ENCODE measurements at regions not wholly inside any gene's neighbourhood (a gene's known extent, or its start where the extent isn't known, plus 50 kb on each side); places are given as distances from the start of the nearest gene placed in this dataset.

DNA sequence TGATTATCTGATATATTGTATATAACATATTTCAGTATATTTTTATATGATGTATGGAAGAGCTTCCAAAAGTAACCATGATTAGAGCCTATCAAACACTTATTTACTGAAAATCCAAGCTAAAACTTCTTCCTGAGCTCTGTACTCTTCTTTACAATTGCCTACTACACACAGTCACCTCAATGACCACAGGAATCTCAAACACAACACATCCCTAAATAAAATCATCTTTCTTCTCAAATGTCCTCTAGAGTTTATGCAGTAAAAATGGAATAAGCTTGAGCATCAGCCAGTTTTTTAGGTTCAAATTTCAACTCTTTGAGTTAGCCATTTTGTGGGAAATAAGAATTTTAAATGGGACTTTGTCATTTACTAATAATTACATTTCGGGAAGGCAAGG is 102.6 kb upstream of the FNDC3A start:
- Mint-ChIP-seq H3K4me3 (no peak overlapping the region), H3K27me3 (peaks cover 6% of the 10 kb centered on the region), H3K9me3 (no peaks in the 10 kb centered on the region), H3K27ac (no peak overlapping the region), H3K36me3 (ENCODE audit: low read depth) (no peaks in the 10 kb centered on the region), H3K4me1 (no peaks in the 10 kb centered on the region)
- intact Hi-C loops (cut with micrococcal nuclease): no loop called here
- ChIA-PET CTCF (no interaction called here), POLR2A (no interaction called here)
- ATAC-seq (ENCODE audit: low read depth) (no peak), DNase-seq (no peak)
- TF ChIP-seq, protein P1, sequence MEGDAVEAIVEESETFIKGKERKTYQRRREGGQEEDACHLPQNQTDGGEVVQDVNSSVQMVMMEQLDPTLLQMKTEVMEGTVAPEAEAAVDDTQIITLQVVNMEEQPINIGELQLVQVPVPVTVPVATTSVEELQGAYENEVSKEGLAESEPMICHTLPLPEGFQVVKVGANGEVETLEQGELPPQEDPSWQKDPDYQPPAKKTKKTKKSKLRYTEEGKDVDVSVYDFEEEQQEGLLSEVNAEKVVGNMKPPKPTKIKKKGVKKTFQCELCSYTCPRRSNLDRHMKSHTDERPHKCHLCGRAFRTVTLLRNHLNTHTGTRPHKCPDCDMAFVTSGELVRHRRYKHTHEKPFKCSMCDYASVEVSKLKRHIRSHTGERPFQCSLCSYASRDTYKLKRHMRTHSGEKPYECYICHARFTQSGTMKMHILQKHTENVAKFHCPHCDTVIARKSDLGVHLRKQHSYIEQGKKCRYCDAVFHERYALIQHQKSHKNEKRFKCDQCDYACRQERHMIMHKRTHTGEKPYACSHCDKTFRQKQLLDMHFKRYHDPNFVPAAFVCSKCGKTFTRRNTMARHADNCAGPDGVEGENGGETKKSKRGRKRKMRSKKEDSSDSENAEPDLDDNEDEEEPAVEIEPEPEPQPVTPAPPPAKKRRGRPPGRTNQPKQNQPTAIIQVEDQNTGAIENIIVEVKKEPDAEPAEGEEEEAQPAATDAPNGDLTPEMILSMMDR (IDR thresholded peaks at IDR 0.05): no peak

DNA sequence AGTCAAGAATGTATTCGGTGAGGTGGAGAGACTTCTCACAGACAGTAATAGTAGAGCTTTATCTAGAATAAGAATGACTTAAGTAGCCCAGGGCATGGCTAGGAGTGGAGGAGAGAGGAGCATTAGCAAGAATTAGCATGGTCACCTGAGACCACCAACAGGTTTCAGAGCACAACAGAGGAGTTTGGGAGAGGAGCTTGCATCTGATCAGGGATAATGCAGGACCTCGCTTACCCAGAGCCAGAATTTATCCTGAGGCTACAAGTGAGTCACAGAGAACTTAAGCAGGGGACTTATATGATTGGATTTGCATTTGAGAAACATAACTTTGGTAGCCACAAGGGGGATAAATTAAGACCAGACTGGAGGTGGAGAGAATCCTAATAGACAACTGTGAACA is 102.1 kb upstream of the FNDC3A start:
- no peak overlapping the region for H3K27ac Mint-ChIP-seq
- intact Hi-C loops (cut with micrococcal nuclease): no loop called here
- no peaks in the 10 kb centered on the region for H3K9me3 Mint-ChIP-seq
- H3K4me3 Mint-ChIP-seq: no peak overlapping the region
- no peaks in the 10 kb centered on the region for H3K4me1 Mint-ChIP-seq
- TF ChIP-seq, protein P1 (IDR thresholded peaks at IDR 0.05): no peak
- DNase-seq (no peak), ATAC-seq (ENCODE audit: low read depth) (no peak)
- ChIA-PET CTCF (no interaction called here), POLR2A (no interaction called here)
- peaks cover 6% of the 10 kb centered on the region for H3K27me3 Mint-ChIP-seq
- H3K36me3 Mint-ChIP-seq (ENCODE audit: low read depth): no peaks in the 10 kb centered on the region

DNA sequence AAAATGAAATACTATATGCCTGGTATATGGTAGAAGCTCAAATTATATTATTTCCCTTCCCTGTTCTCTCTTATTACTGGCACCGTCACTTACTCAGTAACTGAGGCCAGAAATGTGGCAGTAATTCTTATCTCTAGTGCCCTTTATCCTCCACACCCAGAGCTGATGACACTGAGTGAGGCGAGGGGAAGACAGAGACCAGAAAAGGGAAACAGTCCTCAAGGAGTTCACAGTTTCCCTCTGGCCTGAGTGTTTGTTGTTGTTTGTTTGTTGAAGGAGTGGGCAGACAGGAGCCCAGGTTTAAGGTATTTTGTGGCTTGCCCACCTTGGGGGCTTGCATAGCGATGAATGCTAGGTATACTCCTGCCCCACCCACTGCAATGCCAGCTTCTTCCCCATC is 101.5 kb upstream of the FNDC3A start:
- no peaks in the 10 kb centered on the region for H3K4me1 Mint-ChIP-seq
- POLR2A ChIA-PET: no interaction called here
- intact Hi-C loops (cut with micrococcal nuclease): no loop called here
- CTCF ChIA-PET: no interaction called here
- peaks cover 8% of the 10 kb centered on the region for H3K27me3 Mint-ChIP-seq
- DNase-seq (no peak), ATAC-seq (ENCODE audit: low read depth) (no peak)
- H3K9me3 Mint-ChIP-seq: no peaks in the 10 kb centered on the region
- no peak overlapping the region for H3K27ac Mint-ChIP-seq
- H3K4me3 Mint-ChIP-seq: no peak overlapping the region
- no peaks in the 10 kb centered on the region for H3K36me3 Mint-ChIP-seq (ENCODE audit: low read depth)
- TF ChIP-seq, protein P1 (IDR thresholded peaks at IDR 0.05): no peak

DNA sequence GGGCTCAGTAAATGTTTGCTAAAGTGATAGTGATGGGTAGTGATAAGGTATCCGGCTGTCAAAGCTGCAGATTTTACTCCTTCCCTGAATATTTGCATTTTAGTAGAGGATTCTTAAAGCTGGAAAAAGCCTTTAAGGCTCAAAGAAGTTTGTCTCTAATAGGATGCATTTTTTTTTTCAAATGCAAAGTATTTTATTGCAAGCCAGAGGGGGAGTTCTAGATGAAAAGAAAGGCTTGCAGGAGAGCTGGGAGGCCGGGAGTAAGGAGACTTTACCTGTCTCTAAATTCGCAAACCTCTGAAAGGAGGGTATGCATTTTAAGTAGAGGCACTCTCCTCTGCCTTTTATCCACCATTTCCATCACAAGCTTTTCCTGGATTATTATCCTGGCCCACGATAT is 100.7 kb upstream of the FNDC3A start:
- DNase-seq: no peak
- H3K4me1 Mint-ChIP-seq: no peaks in the 10 kb centered on the region
- CTCF ChIA-PET: no interaction called here
- POLR2A ChIA-PET: no interaction called here
- no peak overlapping the region for H3K4me3 Mint-ChIP-seq
- no peaks in the 10 kb centered on the region for H3K9me3 Mint-ChIP-seq
- no peak for ATAC-seq (ENCODE audit: low read depth)
- H3K36me3 Mint-ChIP-seq (ENCODE audit: low read depth): no peaks in the 10 kb centered on the region
- H3K27ac Mint-ChIP-seq: no peak overlapping the region
- TF ChIP-seq, protein P1 (IDR thresholded peaks at IDR 0.05): no peak
- intact Hi-C loops (cut with micrococcal nuclease): no loop called here
- peaks cover 8% of the 10 kb centered on the region for H3K27me3 Mint-ChIP-seq

DNA sequence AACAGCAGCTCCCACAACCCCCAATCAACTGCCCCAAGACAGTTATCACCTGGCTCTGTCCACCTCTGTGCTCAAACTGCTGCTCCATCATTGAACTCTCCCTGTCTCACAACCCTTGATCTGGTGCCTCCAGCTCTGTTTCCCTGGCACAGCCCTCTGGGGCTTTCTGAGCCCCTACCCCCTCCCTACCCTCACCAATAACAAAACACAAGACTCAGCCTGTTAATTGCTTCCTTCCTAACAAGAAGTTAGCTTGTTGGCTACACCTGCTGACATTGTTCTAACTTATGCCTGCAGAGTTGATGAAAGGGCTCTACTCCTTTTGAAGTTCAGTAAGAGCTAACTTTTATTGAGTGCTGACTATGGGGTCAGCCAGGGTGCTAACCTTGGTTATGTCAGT is 99.4 kb upstream of the FNDC3A start:
- TF ChIP-seq, protein P1 (IDR thresholded peaks at IDR 0.05): no peak
- DNase-seq: no peak
- intact Hi-C loops (cut with micrococcal nuclease): no loop called here
- no peaks in the 10 kb centered on the region for H3K4me1 Mint-ChIP-seq
- H3K4me3 Mint-ChIP-seq: no peak overlapping the region
- peaks cover 8% of the 10 kb centered on the region for H3K27me3 Mint-ChIP-seq
- CTCF ChIA-PET: no interaction called here
- no peaks in the 10 kb centered on the region for H3K9me3 Mint-ChIP-seq
- no peaks in the 10 kb centered on the region for H3K36me3 Mint-ChIP-seq (ENCODE audit: low read depth)
- no peak for ATAC-seq (ENCODE audit: low read depth)
- POLR2A ChIA-PET: no interaction called here
- no peak overlapping the region for H3K27ac Mint-ChIP-seq

Data from activated B cell treated with CpG ODN at 0.5 μM for 24 hours (primary cell).